GM23338 (cell line): ENCODE measurements at regions not wholly inside any gene's neighbourhood (a gene's known extent, or its start where the extent isn't known, plus 50 kb on each side); places are given as distances from the start of the nearest gene placed in this dataset.

ENCODE experiments used
- ATAC-seq: fragments of 200-7000 bp; cut with Tn5 transposase; 3 replicates; pipeline ENCODE4 v1.9.1; 2020
- DNase-seq: peaks from one replicate; pipeline ENCODE4 v3.0.0-alpha.2; 2015; ENCODE audit warnings: low spot score
- H2AFZ ChIP-seq: fragments of 200-600 bp; sonication (generic); 2 replicates; pipeline ENCODE4 v1.8.0; 2016; ENCODE audit warnings: antibody characterized with exemption, mild to moderate bottlenecking, moderate library complexity
- H3F3A ChIP-seq: fragments of 200-600 bp; sonication (generic); replicated peaks from 2 replicates; pipeline ENCODE4 v1.8.0; 2017; ENCODE audit warnings: antibody characterized with exemption, mixed run types, low read depth
- H3K27ac ChIP-seq: fragments of 200-600 bp; sonication (generic); 2 replicates; pipeline ENCODE4 v1.6.1; 2016; ENCODE audit warnings: low read depth
- H3K27me3 ChIP-seq: fragments of 200-600 bp; sonication (generic); 2 replicates; pipeline ENCODE4 v1.8.0; 2016; ENCODE audit warnings: mild to moderate bottlenecking, mixed run types, moderate library complexity; ENCODE audit not compliant: insufficient read depth
- H3K36me3 ChIP-seq: fragments of 200-600 bp; sonication (generic); 2 replicates; pipeline ENCODE4 v1.8.0; 2016; ENCODE audit warnings: mild to moderate bottlenecking; ENCODE audit not compliant: insufficient read depth
- H3K4me1 ChIP-seq: fragments of 200-600 bp; sonication (generic); 2 replicates; pipeline ENCODE4 v1.8.0; 2016; ENCODE audit warnings: mild to moderate bottlenecking, moderate library complexity; ENCODE audit not compliant: insufficient read depth
- H3K4me2 ChIP-seq: fragments of 200-600 bp; sonication (generic); 2 replicates; pipeline ENCODE4 v1.7.1; 2017; ENCODE audit warnings: mixed run types
- H3K4me3 ChIP-seq: fragments of 200-600 bp; sonication (generic); 2 replicates; pipeline ENCODE4 v1.6.1; 2016; ENCODE audit warnings: mixed run types
- H3K79me2 ChIP-seq: fragments of 200-600 bp; sonication (generic); replicated peaks from 2 replicates; pipeline ENCODE4 v1.8.0; 2017; ENCODE audit warnings: mild to moderate bottlenecking; ENCODE audit not compliant: insufficient read depth
- H3K9me2 ChIP-seq: fragments of 200-600 bp; sonication (generic); 2 replicates; pipeline ENCODE4 v1.8.0; 2017; ENCODE audit not compliant: insufficient read depth
- H4K20me1 ChIP-seq: fragments of 200-600 bp; sonication (generic); replicated peaks from 2 replicates; pipeline ENCODE4 v1.8.0; 2017; ENCODE audit warnings: mild to moderate bottlenecking; ENCODE audit not compliant: insufficient read depth
- H3K27ac Mint-ChIP-seq: 2 replicates; pipeline ENCODE4 v1.8.0; 2020; ENCODE audit warnings: inconsistent platforms, mild to moderate bottlenecking, moderate library complexity, mixed read lengths
- H3K27me3 Mint-ChIP-seq: 3 replicates; pipeline ENCODE4 v1.8.0; 2022; ENCODE audit warnings: low read depth, mild to moderate bottlenecking, moderate library complexity, mixed read lengths, inconsistent platforms; ENCODE audit not compliant: insufficient read depth, poor library complexity
- H3K36me3 Mint-ChIP-seq: 3 replicates; pipeline ENCODE4 v1.8.0; 2021; ENCODE audit warnings: low read depth, mild to moderate bottlenecking, inconsistent platforms, moderate library complexity, mixed read lengths
- H3K4me1 Mint-ChIP-seq: 3 replicates; pipeline ENCODE4 v1.8.0; 2020; ENCODE audit warnings: mild to moderate bottlenecking, inconsistent platforms, mixed read lengths
- H3K4me3 Mint-ChIP-seq: 3 replicates; pipeline ENCODE4 v1.8.0; 2021; ENCODE audit warnings: moderate library complexity, mild to moderate bottlenecking, inconsistent platforms, mixed read lengths
- H3K9me3 Mint-ChIP-seq: 3 replicates; pipeline ENCODE4 v1.8.0; 2020; ENCODE audit warnings: moderate library complexity, mild to moderate bottlenecking, inconsistent platforms, mixed read lengths
- EZH2 ChIP-seq: fragments of 200-600 bp; sonication (generic); IDR thresholded peaks from one replicate; pipeline ENCODE4 v1.8.0; 2017; ENCODE audit warnings: antibody characterized with exemption, mild to moderate bottlenecking, low read depth; ENCODE audit not compliant: unreplicated experiment
- EZH2phosphoT487 ChIP-seq: fragments of 200-600 bp; sonication (generic); IDR thresholded peaks from one replicate; pipeline ENCODE4 v1.8.1; 2018; ENCODE audit warnings: antibody characterized with exemption; ENCODE audit not compliant: unreplicated experiment
- JUNB ChIP-seq: IDR thresholded peaks from one replicate; pipeline ENCODE4 v1.6.1; 2016; ENCODE audit warnings: antibody characterized with exemption; ENCODE audit not compliant: unreplicated experiment
- POLR2AphosphoS5 ChIP-seq: IDR thresholded peaks from 2 replicates; pipeline ENCODE4 v1.6.1; 2016; ENCODE audit warnings: antibody characterized with exemption, low read depth
- STAT1 ChIP-seq: IDR thresholded peaks from one replicate; pipeline ENCODE4 v1.6.1; 2016; ENCODE audit warnings: antibody characterized with exemption; ENCODE audit not compliant: unreplicated experiment
- ZNF114 ChIP-seq: fragments of 250-450 bp; sonication (Bioruptor Pico); IDR thresholded peaks from 2 replicates; pipeline ENCODE4 v1.5.0; 2020; ENCODE audit warnings: mild to moderate bottlenecking, moderate library complexity
- TF ChIP-seq, protein P1 (sequence below), 2 experiments: fragments of 200-600 bp in 1 of 2; sonication (generic) in 1 of 2; conservative IDR thresholded peaks; 2 replicates each; pipeline versions ENCODE4 v1.5.1 to v1.6.1; 2016 to 2017; ENCODE audit warnings: antibody characterized with exemption in 2 of 2, low read depth in 2 of 2, mild to moderate bottlenecking in 2 of 2, moderate library complexity in 1 of 2
- TF ChIP-seq, protein P2 (sequence below): fragments of 250-450 bp; sonication (Bioruptor Pico); IDR thresholded peaks from 2 replicates; pipeline ENCODE4 v1.5.0; 2020; ENCODE audit warnings: mild to moderate bottlenecking, moderate library complexity

DNA sequence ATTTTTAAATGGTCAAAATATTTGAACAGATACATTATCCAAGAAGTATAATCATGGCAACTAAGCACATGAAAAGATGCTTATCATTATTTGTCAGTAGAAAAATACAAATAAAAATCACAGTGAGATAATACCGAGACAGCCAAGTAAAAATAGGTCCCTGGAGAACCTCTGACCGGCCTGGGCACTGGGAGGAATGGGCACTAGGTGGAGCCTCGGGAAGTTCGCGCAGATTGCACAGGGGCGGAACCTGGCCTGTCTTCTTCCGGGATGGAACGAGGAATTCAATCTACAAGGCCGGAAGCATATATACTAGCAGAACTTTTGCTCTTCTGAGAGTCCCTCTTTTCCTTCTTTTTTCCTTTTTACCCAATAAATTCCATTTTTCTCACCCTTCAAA lies 148.5 kb upstream of the CHRM3 start:
- no peaks in the 10 kb centered on the region for H3K36me3 Mint-ChIP-seq
- no peak for TF ChIP-seq STAT1
- TF ChIP-seq, protein P1, sequence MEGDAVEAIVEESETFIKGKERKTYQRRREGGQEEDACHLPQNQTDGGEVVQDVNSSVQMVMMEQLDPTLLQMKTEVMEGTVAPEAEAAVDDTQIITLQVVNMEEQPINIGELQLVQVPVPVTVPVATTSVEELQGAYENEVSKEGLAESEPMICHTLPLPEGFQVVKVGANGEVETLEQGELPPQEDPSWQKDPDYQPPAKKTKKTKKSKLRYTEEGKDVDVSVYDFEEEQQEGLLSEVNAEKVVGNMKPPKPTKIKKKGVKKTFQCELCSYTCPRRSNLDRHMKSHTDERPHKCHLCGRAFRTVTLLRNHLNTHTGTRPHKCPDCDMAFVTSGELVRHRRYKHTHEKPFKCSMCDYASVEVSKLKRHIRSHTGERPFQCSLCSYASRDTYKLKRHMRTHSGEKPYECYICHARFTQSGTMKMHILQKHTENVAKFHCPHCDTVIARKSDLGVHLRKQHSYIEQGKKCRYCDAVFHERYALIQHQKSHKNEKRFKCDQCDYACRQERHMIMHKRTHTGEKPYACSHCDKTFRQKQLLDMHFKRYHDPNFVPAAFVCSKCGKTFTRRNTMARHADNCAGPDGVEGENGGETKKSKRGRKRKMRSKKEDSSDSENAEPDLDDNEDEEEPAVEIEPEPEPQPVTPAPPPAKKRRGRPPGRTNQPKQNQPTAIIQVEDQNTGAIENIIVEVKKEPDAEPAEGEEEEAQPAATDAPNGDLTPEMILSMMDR (conservative IDR thresholded peaks at IDR 0.05; ENCODE audit: low read depth in 2 of 2) = peak; percentile 66 to 73

DNA sequence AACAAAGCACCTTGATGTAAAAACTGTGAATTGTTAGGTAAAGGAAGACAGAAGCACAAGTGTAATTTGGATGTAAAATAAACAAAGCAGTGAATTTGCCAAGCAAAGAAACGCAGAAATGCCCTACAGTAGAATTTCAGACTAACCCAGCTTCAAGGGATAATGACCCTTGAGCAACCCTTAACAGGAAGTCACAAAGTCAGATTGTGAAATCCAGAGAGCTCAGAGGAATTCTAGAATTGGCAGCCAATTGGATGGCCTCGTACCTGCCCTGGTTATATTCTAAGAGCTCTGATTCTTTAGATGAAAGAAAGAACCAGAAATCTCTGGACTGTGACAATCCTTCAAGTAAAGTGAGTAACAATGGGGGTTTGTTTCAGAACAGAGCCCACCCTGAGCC lies 152.7 kb upstream of the CHRM3 start:
- peaks cover 22% of the 10 kb centered on the region for H3K4me1 ChIP-seq
- H3K36me3 ChIP-seq = no peaks in the 10 kb centered on the region
- peak overlapping the region; percentile 4; the same call in 1 of the 2 replicates for H3K27ac ChIP-seq
- no peaks in the 10 kb centered on the region for H3K27me3 ChIP-seq
- 0 out of 2 replicates have a peak, but pooled peaks cover 3% of the 10 kb centered on the region for H3K9me2 ChIP-seq
- Mint-ChIP-seq H3K9me3 (no peaks in the 10 kb centered on the region), H3K36me3 (no peaks in the 10 kb centered on the region), H3K27ac (no peak overlapping the region), H3K4me1 (peaks cover 25% of the 10 kb centered on the region), H3K27me3 (no peaks in the 10 kb centered on the region), H3K4me3 (no peak overlapping the region)
- H3K4me3 ChIP-seq = no peak overlapping the region
- peak; percentile 40 for DNase-seq
- no peaks in the 10 kb centered on the region for H3F3A ChIP-seq
- no peak overlapping the region for H2AFZ ChIP-seq
- peak overlapping the region; percentile 23; the same call in 1 of the 2 replicates for H3K4me2 ChIP-seq
- no peak for ATAC-seq
- H3K79me2 ChIP-seq = no peaks in the 10 kb centered on the region
- H4K20me1 ChIP-seq = no peaks in the 10 kb centered on the region
- TF ChIP-seq EZH2phosphoT487 (no peak), ZNF114 (CRISPR knock-in tag) (no peak), POLR2AphosphoS5 (no peak), JUNB (no peak), EZH2 (no peak)
- TF ChIP-seq, protein P2, sequence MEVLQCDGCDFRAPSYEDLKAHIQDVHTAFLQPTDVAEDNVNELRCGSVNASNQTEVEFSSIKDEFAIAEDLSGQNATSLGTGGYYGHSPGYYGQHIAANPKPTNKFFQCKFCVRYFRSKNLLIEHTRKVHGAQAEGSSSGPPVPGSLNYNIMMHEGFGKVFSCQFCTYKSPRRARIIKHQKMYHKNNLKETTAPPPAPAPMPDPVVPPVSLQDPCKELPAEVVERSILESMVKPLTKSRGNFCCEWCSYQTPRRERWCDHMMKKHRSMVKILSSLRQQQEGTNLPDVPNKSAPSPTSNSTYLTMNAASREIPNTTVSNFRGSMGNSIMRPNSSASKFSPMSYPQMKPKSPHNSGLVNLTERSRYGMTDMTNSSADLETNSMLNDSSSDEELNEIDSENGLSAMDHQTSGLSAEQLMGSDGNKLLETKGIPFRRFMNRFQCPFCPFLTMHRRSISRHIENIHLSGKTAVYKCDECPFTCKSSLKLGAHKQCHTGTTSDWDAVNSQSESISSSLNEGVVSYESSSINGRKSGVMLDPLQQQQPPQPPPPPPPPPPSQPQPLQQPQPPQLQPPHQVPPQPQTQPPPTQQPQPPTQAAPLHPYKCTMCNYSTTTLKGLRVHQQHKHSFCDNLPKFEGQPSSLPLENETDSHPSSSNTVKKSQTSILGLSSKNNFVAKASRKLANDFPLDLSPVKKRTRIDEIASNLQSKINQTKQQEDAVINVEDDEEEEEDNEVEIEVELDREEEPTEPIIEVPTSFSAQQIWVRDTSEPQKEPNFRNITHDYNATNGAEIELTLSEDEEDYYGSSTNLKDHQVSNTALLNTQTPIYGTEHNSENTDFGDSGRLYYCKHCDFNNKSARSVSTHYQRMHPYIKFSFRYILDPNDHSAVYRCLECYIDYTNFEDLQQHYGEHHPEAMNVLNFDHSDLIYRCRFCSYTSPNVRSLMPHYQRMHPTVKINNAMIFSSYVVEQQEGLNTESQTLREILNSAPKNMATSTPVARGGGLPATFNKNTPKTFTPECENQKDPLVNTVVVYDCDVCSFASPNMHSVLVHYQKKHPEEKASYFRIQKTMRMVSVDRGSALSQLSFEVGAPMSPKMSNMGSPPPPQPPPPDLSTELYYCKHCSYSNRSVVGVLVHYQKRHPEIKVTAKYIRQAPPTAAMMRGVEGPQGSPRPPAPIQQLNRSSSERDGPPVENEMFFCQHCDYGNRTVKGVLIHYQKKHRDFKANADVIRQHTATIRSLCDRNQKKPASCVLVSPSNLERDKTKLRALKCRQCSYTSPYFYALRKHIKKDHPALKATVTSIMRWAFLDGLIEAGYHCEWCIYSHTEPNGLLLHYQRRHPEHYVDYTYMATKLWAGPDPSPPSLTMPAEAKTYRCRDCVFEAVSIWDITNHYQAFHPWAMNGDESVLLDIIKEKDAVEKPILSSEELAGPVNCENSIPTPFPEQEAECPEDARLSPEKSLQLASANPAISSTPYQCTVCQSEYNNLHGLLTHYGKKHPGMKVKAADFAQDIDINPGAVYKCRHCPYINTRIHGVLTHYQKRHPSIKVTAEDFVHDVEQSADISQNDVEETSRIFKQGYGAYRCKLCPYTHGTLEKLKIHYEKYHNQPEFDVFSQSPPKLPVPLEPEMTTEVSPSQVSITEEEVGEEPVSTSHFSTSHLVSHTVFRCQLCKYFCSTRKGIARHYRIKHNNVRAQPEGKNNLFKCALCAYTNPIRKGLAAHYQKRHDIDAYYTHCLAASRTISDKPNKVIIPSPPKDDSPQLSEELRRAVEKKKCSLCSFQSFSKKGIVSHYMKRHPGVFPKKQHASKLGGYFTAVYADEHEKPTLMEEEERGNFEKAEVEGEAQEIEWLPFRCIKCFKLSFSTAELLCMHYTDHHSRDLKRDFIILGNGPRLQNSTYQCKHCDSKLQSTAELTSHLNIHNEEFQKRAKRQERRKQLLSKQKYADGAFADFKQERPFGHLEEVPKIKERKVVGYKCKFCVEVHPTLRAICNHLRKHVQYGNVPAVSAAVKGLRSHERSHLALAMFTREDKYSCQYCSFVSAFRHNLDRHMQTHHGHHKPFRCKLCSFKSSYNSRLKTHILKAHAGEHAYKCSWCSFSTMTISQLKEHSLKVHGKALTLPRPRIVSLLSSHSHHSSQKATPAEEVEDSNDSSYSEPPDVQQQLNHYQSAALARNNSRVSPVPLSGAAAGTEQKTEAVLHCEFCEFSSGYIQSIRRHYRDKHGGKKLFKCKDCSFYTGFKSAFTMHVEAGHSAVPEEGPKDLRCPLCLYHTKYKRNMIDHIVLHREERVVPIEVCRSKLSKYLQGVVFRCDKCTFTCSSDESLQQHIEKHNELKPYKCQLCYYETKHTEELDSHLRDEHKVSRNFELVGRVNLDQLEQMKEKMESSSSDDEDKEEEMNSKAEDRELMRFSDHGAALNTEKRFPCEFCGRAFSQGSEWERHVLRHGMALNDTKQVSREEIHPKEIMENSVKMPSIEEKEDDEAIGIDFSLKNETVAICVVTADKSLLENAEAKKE (CRISPR knock-in tag) = no peak
- TF ChIP-seq, protein P1 (conservative IDR thresholded peaks at IDR 0.05; ENCODE audit: low read depth in 2 of 2) = no peak

More for the DNA sequence above, 148.5 kb upstream of the CHRM3 start:
- H3K27me3 Mint-ChIP-seq = no peaks in the 10 kb centered on the region
- no peak overlapping the region for H3K4me3 ChIP-seq
- no peak overlapping the region for H3K27ac Mint-ChIP-seq
- H4K20me1 ChIP-seq = no peaks in the 10 kb centered on the region
- no peak overlapping the region for H3K4me2 ChIP-seq
- H3F3A ChIP-seq = no peaks in the 10 kb centered on the region
- no peaks in the 10 kb centered on the region for H3K79me2 ChIP-seq
- DNase-seq (peak; percentile 65), ATAC-seq (peak; percentile 84)
- H2AFZ ChIP-seq = no peak overlapping the region
- 0 out of 2 replicates have a peak, but pooled peaks cover 3% of the 10 kb centered on the region for H3K9me2 ChIP-seq
- no peaks in the 10 kb centered on the region for H3K27me3 ChIP-seq
- no peak overlapping the region for H3K27ac ChIP-seq
- peaks cover 27% of the 10 kb centered on the region for H3K4me1 ChIP-seq
- peaks cover 26% of the 10 kb centered on the region for H3K4me1 Mint-ChIP-seq
- no peaks in the 10 kb centered on the region for H3K9me3 Mint-ChIP-seq
- no peaks in the 10 kb centered on the region for H3K36me3 ChIP-seq
- no peak overlapping the region for H3K4me3 Mint-ChIP-seq
